GM12865 (cell line): ENCODE measurements at regions not wholly inside any gene's neighbourhood (a gene's known extent, or its start where the extent isn't known, plus 50 kb on each side); places are given as distances from the start of the nearest gene placed in this dataset.

ENCODE experiments used
- DNase-seq: peaks from one replicate; pipeline ENCODE4 v3.0.0; 2010; ENCODE audit warnings: low read depth
- H3K4me3 ChIP-seq: 2 replicates; pipeline ENCODE4 v1.5.1; 2011; ENCODE audit warnings: mild to moderate bottlenecking, low read depth, low read length, control low read depth
- TF ChIP-seq, protein P1 (sequence below): IDR thresholded peaks from 2 replicates; pipeline ENCODE4 v1.5.1; 2011; ENCODE audit warnings: low read length, control low read depth, low read depth, inconsistent platforms; ENCODE audit not compliant: insufficient read depth; ENCODE audit errors: missing control alignments

DNA sequence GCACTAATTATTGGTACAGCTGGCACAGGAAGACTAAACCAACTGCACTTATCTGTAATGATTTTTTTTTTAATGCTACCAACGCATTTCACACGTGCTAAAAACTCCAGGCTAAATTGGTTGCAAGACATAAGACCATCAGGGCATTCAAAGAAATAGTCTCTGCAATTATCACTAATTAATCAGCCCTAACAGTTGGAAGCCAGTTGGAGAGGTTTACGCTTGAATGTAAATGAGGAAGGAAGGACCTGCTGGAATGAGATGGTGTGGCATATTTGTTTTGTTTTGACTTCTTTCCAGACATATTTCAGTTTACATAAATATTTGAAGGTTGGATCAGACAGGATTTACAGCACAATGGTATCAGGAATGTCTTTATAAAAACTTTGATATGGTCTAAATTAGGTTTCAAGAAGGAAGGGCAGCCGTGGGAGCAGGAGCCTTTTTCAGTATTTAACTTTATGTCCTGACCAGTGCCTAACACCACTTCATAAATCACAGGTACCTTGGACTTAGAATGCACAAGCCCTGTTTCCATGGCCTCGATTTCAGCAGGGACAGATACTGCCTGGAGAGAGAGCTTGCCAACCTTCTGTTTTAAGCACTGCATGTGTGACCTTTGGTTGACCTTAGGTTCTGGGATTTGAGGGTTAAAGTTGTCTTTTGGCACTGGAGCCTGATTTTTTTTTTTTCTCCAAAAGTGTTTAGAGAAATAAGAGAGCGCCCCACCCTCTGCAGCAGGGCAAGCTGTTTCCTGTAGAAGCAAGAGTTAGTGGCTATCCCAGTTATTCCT, 199.8 kb upstream of the MAP3K1 start:
- TF ChIP-seq, protein P1, sequence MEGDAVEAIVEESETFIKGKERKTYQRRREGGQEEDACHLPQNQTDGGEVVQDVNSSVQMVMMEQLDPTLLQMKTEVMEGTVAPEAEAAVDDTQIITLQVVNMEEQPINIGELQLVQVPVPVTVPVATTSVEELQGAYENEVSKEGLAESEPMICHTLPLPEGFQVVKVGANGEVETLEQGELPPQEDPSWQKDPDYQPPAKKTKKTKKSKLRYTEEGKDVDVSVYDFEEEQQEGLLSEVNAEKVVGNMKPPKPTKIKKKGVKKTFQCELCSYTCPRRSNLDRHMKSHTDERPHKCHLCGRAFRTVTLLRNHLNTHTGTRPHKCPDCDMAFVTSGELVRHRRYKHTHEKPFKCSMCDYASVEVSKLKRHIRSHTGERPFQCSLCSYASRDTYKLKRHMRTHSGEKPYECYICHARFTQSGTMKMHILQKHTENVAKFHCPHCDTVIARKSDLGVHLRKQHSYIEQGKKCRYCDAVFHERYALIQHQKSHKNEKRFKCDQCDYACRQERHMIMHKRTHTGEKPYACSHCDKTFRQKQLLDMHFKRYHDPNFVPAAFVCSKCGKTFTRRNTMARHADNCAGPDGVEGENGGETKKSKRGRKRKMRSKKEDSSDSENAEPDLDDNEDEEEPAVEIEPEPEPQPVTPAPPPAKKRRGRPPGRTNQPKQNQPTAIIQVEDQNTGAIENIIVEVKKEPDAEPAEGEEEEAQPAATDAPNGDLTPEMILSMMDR, result no peak
- no peak for DNase-seq
- H3K4me3 ChIP-seq, result no peak overlapping the region

DNA sequence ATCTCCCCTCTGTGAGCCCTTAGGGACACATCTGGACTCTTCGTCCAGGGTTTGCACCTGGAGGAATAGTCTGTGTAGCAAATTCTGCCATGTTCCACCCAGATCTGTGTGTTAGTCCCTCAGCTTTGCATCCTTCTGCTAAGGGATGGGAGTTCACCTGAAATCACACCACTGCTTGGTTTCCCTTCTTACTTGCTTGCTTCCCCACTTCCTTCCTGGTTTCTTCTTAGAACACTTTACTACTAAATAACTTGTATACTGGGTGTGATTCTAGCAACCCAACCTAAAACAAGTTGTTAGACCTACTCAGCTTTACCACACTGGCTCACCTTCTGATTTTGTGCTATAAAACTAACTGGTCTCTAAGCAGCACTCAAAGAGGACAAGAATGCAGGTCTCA, 202.6 kb upstream of the MAP3K1 start:
- no peak overlapping the region for H3K4me3 ChIP-seq
- TF ChIP-seq, protein P1, result no peak
- peak; percentile 21 for DNase-seq

DNA sequence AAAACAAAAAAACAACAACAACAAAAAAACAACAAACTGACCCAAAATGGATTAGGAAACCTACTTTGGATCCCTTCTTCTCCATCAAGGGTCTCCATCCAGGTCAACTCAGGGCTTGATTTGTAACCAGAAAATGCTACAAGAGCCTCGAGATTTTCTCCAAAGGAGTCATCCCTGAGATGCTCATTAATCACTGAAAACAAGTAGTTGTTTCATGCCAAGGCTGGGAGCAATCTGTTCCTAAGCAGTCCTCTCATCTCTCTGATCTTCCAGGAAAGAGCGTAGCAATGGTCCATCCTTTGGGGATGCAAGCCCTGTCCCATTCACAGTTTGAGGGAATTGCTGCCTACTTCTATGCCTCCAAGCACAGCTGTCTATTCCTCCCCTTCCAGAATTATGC, 203.0 kb upstream of the MAP3K1 start:
- H3K4me3 ChIP-seq, result no peak overlapping the region
- TF ChIP-seq, protein P1, result no peak
- DNase-seq, result no peak

DNA sequence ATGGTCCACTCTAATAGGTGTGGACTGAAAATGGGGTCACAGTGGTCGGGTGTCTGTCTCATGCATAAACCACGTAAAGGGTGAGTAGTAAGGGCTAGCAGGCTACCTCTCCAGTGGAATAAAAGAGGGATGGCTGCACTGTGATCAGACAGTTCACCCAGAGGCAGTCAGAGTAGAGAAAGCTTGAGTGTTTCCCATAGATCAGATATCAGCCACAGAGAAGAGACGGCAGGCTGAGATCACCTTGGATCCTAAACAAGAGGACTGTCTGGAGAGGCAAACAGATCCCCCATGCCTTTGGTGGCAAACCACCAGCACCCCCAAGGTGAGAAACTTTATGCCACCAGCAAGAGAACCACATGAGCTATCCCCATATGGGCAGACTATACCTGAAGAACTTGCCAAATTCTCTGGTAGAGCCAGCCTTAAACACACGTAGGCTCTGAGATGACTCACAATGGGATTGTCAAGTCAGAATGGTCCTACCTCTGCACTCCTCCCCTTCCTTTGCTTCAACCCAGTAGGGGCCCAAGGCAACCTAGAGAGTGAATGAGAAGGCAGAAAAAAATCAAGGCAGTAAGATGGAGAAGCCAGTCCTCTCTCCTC, 205.2 kb upstream of the MAP3K1 start:
- peak; percentile 27 for DNase-seq
- TF ChIP-seq, protein P1, result no peak
- no peak overlapping the region for H3K4me3 ChIP-seq

DNA sequence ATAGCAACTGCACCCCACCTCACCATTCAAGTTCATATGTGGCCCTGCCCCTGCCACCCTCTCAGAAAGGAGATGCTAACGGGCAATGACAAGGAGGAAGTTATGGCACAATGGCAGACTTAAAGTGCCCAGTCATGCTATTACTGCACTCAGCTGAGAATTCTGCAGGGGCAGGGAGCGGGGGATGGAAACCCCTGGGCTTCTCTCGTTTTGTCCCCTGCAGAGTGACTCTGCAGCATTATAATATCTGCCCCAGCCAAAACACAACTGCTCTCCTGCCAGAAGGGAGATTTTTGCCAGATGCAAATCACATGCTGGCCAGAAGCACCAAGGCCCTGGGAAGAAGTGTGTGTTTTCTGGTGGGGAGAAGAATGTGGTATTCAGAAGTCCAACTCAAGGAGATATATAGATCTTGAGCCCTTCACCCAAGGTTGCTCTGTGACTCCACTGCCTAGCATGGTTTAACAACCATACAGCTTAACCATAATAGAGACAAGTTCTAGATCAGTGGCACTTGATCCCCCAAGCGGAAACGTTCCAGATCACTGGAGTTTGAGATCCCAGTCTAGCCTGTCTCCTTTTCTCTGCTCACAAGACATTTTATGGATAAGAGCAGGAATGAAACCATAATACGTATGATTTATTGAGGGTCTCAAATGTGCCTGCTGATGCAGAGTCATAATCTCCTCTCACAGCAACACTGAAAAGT, 207.0 kb upstream of the MAP3K1 start:
- no peak for DNase-seq
- TF ChIP-seq, protein P1, result no peak
- H3K4me3 ChIP-seq, result no peak overlapping the region

DNA sequence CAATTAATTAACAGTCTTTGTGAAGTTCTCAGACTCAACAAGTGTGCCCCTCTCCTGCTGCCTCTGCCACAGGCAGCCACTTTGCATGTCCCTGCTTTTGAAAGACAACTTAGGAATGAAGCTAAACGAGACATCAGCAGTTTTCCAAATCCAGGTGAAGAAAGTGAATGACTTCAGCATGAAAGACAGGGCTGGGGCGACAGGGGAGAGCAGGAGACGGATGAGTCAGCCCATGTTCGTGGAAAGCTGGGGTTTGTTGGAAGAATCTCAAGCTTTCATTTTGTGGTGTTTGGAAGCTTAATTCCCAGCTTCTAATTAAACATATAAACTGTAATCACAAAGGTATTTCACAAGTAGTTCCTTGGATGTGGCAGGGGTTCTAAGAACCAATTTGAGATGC, 207.8 kb upstream of the MAP3K1 start:
- DNase-seq, result no peak
- H3K4me3 ChIP-seq, result no peak overlapping the region
- TF ChIP-seq, protein P1, result no peak

DNA sequence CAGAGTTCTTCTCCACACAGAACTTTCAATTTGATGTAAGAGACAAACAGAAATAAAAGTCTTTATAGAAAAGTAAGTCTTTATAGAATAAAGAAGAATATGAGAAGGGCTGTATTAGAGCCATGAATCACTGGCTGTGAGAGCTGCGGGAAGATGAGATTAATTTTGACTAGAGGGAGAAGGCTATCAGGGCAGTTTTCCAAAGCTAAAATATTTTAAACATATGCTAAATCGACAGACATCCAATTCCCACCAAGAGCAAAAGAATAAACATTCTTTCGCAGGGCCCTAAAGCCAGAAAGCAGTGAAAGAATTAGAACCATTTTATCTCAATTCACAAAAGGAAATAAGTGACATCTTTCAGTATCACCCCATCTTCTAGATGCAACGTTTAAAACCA, 208.3 kb upstream of the MAP3K1 start:
- TF ChIP-seq, protein P1, result no peak
- DNase-seq, result no peak
- no peak overlapping the region for H3K4me3 ChIP-seq
